ENCODE measurements at regions not wholly inside any gene's neighbourhood (a gene's known extent, or its start where the extent isn't known, plus 50 kb on each side); places are given as distances from the start of the nearest gene placed in this dataset.
"Not testable (repeated sequence)": the region's sequence is repeated elsewhere in the genome, so short reads cannot be mapped to it uniquely, and the experiment has no call there.

GRCh38 chrX:40788698-40789097 is 53.4 kb upstream of the MED14 start:
- not testable (repeated sequence) for DNase-seq (ENCODE audit: low read depth)

GRCh38 chrX:40792433-40792832 is 57.1 kb upstream of the MED14 start:
- DNase-seq (ENCODE audit: low read depth), result no peak

- DNase-seq (ENCODE audit: low read depth), result not testable (repeated sequence)
Observed at GRCh38 chrX:40794829-40795130, 59.4 kb upstream of the MED14 start.

- DNase-seq (ENCODE audit: low read depth), result not testable (repeated sequence)
Observed at GRCh38 chrX:40799745-40800144, 64.4 kb upstream of the MED14 start.

GRCh38 chrX:40805404-40805803 is 70.1 kb upstream of the MED14 start:
- DNase-seq (ENCODE audit: low read depth), result no peak

DNA sequence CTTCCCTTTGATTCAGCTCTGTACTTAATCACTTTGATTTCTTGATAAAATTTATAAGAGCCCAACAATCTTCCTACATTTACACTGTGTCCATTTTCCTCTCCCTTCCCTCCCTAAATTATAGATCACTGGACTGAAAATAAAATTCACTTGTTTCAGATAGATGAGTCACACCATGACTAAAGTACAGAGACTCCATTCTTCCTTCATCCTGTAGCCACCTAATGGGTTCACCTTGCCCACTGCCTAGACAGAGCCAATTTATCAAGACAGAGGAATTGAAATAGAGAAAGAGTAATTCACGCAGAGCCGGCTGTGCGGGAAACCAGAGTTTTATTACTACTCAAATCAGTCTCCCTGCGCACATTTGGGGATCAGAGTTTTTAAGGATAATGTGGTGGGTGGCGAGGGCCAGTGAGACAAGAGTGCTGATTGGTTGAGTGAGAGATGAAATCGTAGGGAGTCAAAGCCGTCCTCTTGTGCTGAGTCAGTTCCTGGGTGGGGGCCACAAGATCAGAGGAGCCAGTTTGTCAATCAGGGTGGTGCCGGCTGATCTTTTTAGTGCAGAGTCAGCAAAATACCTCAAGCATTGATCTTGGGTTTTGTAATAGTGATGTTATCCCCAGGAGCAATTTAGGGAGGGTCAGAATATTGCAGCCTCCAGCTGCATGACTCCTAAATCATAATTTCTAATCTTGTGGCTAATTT is 71.3 kb upstream of the MED14 start:
- no peak for DNase-seq (ENCODE audit: low read depth)

DNA sequence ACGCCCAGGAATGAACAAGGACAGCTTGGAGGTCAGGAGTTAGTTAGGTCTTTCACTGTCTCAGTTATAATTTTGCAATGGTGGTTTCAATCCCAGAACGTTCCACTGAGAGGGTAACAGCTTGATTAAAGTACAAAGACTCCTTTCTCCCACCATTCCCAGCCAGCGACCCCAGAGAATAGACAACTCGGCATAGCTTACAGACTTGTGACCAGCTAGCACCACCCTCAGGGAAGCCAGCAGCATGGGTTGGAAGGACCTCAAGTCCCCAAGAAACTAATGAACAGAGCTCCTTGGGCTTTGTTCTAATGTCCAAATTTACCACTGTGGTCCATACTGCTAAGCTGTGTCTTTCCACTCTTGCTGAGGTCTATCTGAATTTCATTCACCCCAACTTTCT is 72.0 kb upstream of the MED14 start:
- no peak for DNase-seq (ENCODE audit: low read depth)

GRCh38 chrX:40808203-40808602 is 72.9 kb upstream of the MED14 start:
- DNase-seq (ENCODE audit: low read depth), result no peak

DNA sequence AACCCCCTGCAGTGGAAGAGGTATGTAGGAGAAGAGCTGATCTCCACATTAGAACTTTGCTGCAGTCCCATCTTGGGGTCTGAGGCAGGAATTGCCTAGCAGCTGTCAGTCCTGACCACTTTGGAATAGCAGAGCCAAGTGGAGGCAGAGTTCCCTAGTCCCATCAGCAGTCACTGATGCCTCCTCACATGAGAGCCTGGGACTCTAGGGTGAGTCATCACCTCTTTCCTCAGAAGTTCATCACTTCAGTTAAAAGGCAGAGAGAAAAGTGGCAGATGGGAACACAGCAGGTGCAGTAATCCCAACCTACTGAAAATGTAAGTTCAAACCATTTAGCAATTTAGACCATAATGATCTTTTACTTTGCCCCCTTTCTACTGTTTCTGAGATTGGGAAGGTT is 73.9 kb upstream of the MED14 start:
- no peak for DNase-seq (ENCODE audit: low read depth)

DNA sequence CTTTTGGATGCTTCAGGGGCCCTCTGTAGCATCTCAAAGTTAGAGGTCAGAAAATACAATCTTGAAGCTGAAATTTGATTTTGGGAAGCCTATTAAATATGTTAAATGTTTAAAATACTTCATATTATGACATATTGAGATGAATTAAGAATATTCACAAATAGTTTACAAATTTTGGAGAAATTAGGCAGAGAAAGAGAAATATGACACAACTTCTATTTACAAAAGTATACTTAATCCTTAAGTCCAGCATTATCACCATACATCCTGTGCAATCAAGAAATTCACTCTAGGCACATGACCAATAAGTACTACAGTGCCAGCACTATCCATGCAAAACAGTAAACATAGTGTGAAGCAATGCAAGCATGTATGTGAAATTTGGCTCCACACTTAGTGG is 79.7 kb upstream of the MED14 start:
- not testable (repeated sequence) for DNase-seq (ENCODE audit: low read depth)

- DNase-seq (ENCODE audit: low read depth), result no peak
Observed at GRCh38 chrX:40816906-40817305, 81.6 kb upstream of the MED14 start.

- no peak for DNase-seq (ENCODE audit: low read depth)
Observed at GRCh38 chrX:40818236-40818635, 82.9 kb upstream of the MED14 start.

DNA sequence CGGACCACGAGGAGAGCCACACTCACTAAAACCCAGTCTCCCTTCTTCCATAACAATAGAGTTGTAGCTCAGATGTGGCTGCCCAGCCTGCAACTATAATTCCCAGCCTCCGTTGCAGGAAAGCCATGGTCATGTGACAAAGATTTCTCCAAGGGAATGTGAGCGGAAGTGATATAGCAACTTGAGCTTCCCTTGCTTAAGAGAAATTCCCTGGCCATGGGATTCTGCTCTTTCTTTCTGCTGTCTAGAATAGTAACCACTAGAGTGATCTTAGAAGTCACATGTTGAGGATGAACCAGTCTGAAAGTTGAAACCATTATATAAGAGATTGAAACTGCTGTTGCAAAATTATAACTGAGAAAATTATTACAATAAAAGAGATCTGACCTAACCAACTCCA is 86.4 kb upstream of the MED14 start:
- DNase-seq (ENCODE audit: low read depth), result no peak

DNA sequence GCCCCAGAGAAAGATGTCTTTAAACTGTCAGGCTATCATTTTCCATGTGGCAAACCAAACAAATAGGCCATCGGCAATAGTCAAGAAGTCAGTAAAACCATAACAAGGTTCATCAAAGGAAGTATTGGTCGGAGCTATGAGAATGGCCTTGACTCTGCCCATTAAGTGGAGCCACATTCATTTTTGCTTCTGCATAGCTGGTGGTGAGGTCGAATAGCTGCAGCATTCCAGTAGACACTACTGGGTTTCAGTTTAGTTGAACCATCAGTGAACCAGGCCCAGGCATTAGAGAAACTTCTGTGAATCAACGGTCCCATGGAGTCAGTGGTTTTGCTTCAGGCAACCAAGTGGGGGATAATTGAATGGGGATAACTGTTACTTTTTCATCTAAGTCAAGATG is 92.0 kb upstream of the MED14 start:
- DNase-seq (ENCODE audit: low read depth), result no peak

DNA sequence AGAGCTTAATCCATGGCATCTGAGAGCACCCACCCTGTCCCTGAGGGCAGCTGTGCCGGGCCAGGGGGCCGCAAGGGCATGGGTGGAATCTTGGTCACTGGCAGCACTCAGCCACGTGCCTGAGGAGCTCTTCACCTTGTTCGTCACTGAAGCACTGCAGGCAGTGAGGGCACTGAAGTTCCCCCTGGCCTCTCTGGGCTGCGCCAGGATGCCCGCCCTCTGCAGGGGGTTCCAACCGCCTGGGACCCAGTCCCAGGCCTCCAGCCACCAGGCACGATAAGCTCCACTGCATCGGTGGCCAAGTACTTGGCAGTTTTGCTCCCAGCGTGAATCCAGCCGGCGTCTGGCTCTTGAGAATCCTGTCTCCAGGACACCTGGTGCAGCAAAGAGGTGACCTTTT is 96.4 kb upstream of the MED14 start:
- DNase-seq (ENCODE audit: low read depth), result no peak

- no peak for DNase-seq (ENCODE audit: low read depth)
Observed at GRCh38 chrX:40832723-40833122, 97.4 kb upstream of the MED14 start.

GRCh38 chrX:40834225-40834624 is 98.9 kb upstream of the MED14 start:
- DNase-seq (ENCODE audit: low read depth), result no peak

- DNase-seq (ENCODE audit: low read depth), result no peak
Observed at GRCh38 chrX:40835526-40835925, 100.2 kb upstream of the MED14 start.

GRCh38 chrX:40843643-40844042 is 108.3 kb upstream of the MED14 start:
- no peak for DNase-seq (ENCODE audit: low read depth)

DNA sequence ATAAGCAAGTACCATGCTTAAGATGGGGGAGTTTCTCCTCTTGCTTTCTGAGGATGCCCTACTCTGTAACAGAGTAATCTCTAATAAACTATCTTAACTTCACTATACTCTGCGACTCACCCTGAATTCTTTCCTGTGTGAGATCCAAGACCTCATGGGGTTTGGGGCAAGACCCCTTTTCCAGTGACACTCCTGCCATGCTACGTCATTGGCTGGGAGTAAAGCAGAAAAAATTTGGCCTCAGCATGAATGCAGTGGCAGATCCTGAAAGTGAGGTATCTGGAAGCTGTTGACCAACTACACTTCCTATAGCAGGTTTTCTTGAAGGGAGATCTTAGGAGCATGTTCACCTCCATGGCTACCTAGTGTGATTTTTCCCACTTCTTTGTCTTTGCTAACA is 109.1 kb upstream of the MED14 start:
- DNase-seq (ENCODE audit: low read depth), result no peak

DNA sequence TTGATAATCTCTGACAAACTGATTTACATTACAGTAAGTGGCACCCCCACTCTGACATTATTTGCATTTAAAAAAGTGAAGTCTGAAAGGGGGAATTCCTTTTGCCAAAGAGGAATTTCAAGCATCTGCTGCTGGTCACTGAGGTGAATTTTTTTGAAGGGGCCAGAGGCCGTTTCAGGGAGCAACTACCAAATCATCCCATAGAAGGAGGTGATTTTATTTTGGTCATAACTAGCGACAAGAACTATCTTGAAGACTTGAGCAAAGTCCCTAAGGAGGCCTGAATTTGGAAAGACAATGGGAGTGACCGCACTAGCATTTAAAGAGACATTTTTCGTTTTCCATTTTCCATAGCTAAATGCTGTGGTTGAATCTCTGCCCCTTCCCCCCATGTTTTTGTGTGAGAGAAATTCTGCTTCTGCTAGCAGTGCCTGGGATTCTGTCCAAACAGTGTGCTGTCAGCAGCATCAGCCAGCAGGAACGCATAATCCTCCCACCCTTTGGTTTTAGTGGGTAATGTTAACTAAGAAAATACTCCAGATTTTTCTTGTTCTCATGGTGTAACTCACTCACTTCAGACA is 110.1 kb upstream of the MED14 start:
- no peak for DNase-seq (ENCODE audit: low read depth)

DNA sequence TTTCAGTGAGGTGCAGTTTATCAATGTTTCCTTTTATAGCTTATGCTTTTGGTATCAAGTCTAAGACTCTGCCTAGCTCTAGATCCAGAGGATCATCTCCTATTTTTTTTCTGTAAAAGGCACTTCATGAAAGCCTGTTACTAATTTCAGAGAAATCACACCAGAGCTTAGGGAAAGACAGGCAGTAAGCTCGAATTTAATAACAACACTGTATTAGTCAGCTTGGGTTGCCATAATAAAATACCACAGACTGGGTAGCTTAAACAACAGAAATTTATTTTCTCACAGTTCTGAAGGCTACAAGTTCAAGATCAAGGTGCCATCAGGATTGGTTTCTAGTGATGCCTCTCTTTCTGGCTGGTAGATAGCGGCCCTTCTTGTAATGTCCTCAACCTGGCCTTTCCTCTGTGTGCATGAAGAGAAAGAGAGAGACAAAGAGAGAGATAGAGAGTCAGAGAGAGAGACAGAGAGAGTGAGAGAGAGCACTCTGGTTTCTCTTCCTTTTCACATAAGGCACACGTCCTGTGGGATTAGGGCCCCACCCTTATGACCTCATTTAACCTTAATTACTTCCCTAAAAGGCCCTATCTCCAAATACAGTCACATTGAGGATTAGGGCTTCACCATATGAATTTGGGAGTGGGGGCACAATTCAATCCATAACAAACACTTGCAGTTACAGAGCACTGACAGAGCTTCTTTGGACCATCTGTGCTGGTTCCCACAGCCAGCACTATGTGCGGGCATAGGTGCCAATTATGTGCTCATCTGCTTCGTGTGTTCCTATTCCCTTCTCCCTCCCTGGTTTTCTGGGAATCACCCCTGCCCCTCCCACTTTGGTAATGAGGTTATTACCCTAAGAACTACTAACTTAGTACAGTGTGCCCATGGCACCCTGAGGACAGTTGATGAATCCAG is 114.8 kb upstream of the MED14 start:
- DNase-seq (ENCODE audit: low read depth), result no peak

GRCh38 chrX:40852586-40852985 is 117.2 kb upstream of the MED14 start:
- no peak for DNase-seq (ENCODE audit: low read depth)

Measured in stimulated activated CD8-positive, alpha-beta memory T cell treated with anti-CD3 and anti-CD28 coated beads, Interleukin-12 subunit alpha, Interleukin-12 subunit beta, amount 100 ng/mL, for 4 hours (primary cell).